OCI-LY1 (cell line): ENCODE measurements at regions not wholly inside any gene's neighbourhood (a gene's known extent, or its start where the extent isn't known, plus 50 kb on each side); places are given as distances from the start of the nearest gene placed in this dataset.

Experiments used
- CTCF ChIP-seq: fragments of 200-600 bp; sonication (generic), shearing (Covaris generic); IDR thresholded peaks from 2 replicates; pipeline ENCODE4 v1.5.1; 2017; ENCODE audit warnings: mild to moderate bottlenecking, antibody characterized with exemption, low read length, moderate library complexity, mixed read lengths
- EZH2 ChIP-seq: fragments of 200-600 bp; sonication (generic), shearing (Covaris generic); IDR thresholded peaks from 2 replicates; pipeline ENCODE4 v1.8.0; 2017; ENCODE audit warnings: borderline replicate concordance, mixed run types, mild to moderate bottlenecking, antibody characterized with exemption, low read length, moderate library complexity, mixed read lengths

GRCh38 chrY:8489880-8490630 lies 847.2 kb upstream of the TSPY4 start:
- TF ChIP-seq CTCF = no peak
- TF ChIP-seq EZH2 = no peak
